HCT116 (cell line): ENCODE measurements at regions not wholly inside any gene's neighbourhood (a gene's known extent, or its start where the extent isn't known, plus 50 kb on each side); places are given as distances from the start of the nearest gene placed in this dataset.

Experiments
- ATAC-seq: fragments of 200-7000 bp; cut with Tn5 transposase; 2 replicates; pipeline ENCODE4 v1.9.1; 2020; ENCODE audit warnings: mild to moderate bottlenecking, moderate library complexity
- BruUV-seq: library from RNA; stranded (reverse); fragments of 400-500 nt; replicated peaks from 2 replicates; lab custom pipeline; 2021; lab: Mats Ljungman, UMichigan
- CTCF ChIA-PET: fragments of 300-600 bp; sonication (Branson Sonifier 250); formaldehyde crosslinking; loops from one replicate; lab custom pipeline; 2021; ENCODE audit warnings: antibody characterized with exemption; lab: Charles Lee
- POLR2A ChIA-PET: fragments of 300-600, 350-600 bp; sonication (Branson Sonifier 250); formaldehyde crosslinking; loops from one replicate; lab custom pipeline; 2021; ENCODE audit warnings: antibody characterized with exemption; lab: Charles Lee
- RAD21 ChIA-PET, 2 experiments: fragments of 300-600 bp; sonication (Branson Sonifier 250); formaldehyde crosslinking; loops; one replicate each; lab custom pipeline; 2023; ENCODE audit warnings: low total read pairs in 2 of 2; ENCODE audit not compliant: uncharacterized antibody in 2 of 2, unreplicated experiment in 2 of 2, low non-redundant PET in 1 of 2; lab: Charles Lee
- DNase-seq: peaks from one replicate; pipeline ENCODE4 v3.0.0-alpha.2; 2010; ENCODE audit warnings: low read depth, low spot score
- H2AFZ ChIP-seq: fragments of 200-600 bp; shearing (Covaris generic), sonication (generic); 2 replicates; pipeline ENCODE4 v1.6.1; 2017; ENCODE audit warnings: low read depth, mixed run types, mixed read lengths, antibody characterized with exemption, low read length; ENCODE audit not compliant: poor library complexity, severe bottlenecking
- H3K27ac ChIP-seq: 2 replicates; pipeline ENCODE4 v1.5.1; 2012; ENCODE audit warnings: low read depth, low read length
- H3K27me3 ChIP-seq: fragments of 200-600 bp; sonication (generic); 2 replicates; pipeline ENCODE4 v1.6.1; 2016; ENCODE audit warnings: mixed run types, low read length, mixed read lengths; ENCODE audit not compliant: insufficient read depth
- H3K36me3 ChIP-seq, 2 experiments: fragments of 200-500 bp in 1 of 2; fragments of 200-600 bp in 1 of 2; sonication (Bioruptor generic) in 1 of 2; sonication (generic) in 1 of 2; 2 replicates each; pipeline versions ENCODE4 v1.5.1 to v1.6.1; 2014 to 2016; ENCODE audit warnings: low read length in 2 of 2, inconsistent platforms in 1 of 2, mixed read lengths in 1 of 2, mixed run types in 1 of 2; ENCODE audit not compliant: insufficient read depth in 2 of 2, control insufficient read depth in 1 of 2
- H3K4me1 ChIP-seq, 2 experiments: fragments of 200-600 bp in 1 of 2; sonication (generic) in 1 of 2; 2 replicates each; pipeline versions ENCODE4 v1.5.1 to v1.6.1; 2012 to 2017; ENCODE audit warnings: low read length in 2 of 2, inconsistent platforms in 1 of 2, mild to moderate bottlenecking in 1 of 2, mixed read lengths in 1 of 2, mixed run types in 1 of 2, moderate library complexity in 1 of 2; ENCODE audit not compliant: insufficient read depth in 2 of 2, control insufficient read depth in 1 of 2
- H3K4me2 ChIP-seq: fragments of 200-600 bp; sonication (generic); 2 replicates; pipeline ENCODE4 v1.6.1; 2017; ENCODE audit warnings: mixed run types, low read length, mixed read lengths
- H3K4me3 ChIP-seq, 2 experiments: fragments of 200-600 bp in 1 of 2; sonication (generic) in 1 of 2; replicated peaks in 1 of 2; 2 replicates each; pipeline ENCODE4 v1.5.1; 2011 to 2016; ENCODE audit warnings: low read length in 2 of 2, control low read depth in 1 of 2, low read depth in 1 of 2, mild to moderate bottlenecking in 1 of 2, mixed read lengths in 1 of 2, mixed run types in 1 of 2
- H3K79me2 ChIP-seq: fragments of 200-600 bp; sonication (generic); 2 replicates; pipeline ENCODE4 v1.6.1; 2017; ENCODE audit warnings: mild to moderate bottlenecking, mixed run types, low read length, moderate library complexity, mixed read lengths; ENCODE audit not compliant: insufficient read depth
- H3K9ac ChIP-seq: fragments of 200-600 bp; sonication (generic); 2 replicates; pipeline ENCODE4 v1.6.1; 2016; ENCODE audit warnings: low read length, mixed read lengths
- H3K9me2 ChIP-seq: fragments of 200-600 bp; sonication (generic), shearing (Covaris generic); 2 replicates; pipeline ENCODE4 v1.6.1; 2017; ENCODE audit warnings: mixed run types, mild to moderate bottlenecking, moderate library complexity; ENCODE audit not compliant: insufficient read depth
- H3K9me3 ChIP-seq, 2 experiments: fragments of 200-500 bp in 1 of 2; fragments of 200-600 bp in 1 of 2; sonication (Bioruptor generic) in 1 of 2; sonication (generic) in 1 of 2; 2 replicates each; pipeline ENCODE4 v1.6.1; 2014 to 2017; ENCODE audit warnings: low read length in 2 of 2, mixed read lengths in 2 of 2, inconsistent platforms in 1 of 2, low read depth in 1 of 2, mild to moderate bottlenecking in 1 of 2, mixed run types in 1 of 2, moderate library complexity in 1 of 2; ENCODE audit not compliant: control insufficient read depth in 1 of 2, insufficient read depth in 1 of 2
- H4K20me1 ChIP-seq: fragments of 200-600 bp; sonication (generic), shearing (Covaris generic); 2 replicates; pipeline ENCODE4 v1.6.1; 2017; ENCODE audit warnings: mixed run types, mild to moderate bottlenecking, moderate library complexity; ENCODE audit not compliant: insufficient read depth
- CTCF ChIP-seq, 3 experiments: fragments of 200-600 bp in 1 of 3; sonication (generic) in 1 of 3; IDR thresholded peaks in 2 of 3; conservative IDR thresholded peaks in 1 of 3; 2 replicates each; pipeline ENCODE4 v1.5.1; 2012 to 2017; ENCODE audit warnings: low read depth in 2 of 3, low read length in 2 of 3, antibody characterized with exemption in 1 of 3, borderline replicate concordance in 1 of 3, control low read depth in 1 of 3, mild to moderate bottlenecking in 1 of 3, mixed read lengths in 1 of 3, mixed run types in 1 of 3, moderate library complexity in 1 of 3; ENCODE audit not compliant: insufficient read depth in 1 of 3
- EGR1 ChIP-seq: IDR thresholded peaks from 2 replicates; pipeline ENCODE4 v1.6.1; 2012; ENCODE audit warnings: low read depth
- EZH2 ChIP-seq: fragments of 200-600 bp; sonication (generic); IDR thresholded peaks from 2 replicates; pipeline ENCODE4 v1.6.1; 2017; ENCODE audit warnings: antibody characterized with exemption, mixed run types
- FOSL1 ChIP-seq: IDR thresholded peaks from 2 replicates; pipeline ENCODE4 v1.6.1; 2012; ENCODE audit warnings: low read depth
- JUND ChIP-seq: IDR thresholded peaks from 2 replicates; pipeline ENCODE4 v1.6.1; 2012
- MAX ChIP-seq: IDR thresholded peaks from 2 replicates; pipeline ENCODE4 v1.6.1; 2012
- POLR2A ChIP-seq: IDR thresholded peaks from 2 replicates; pipeline ENCODE4 v1.7.0; 2011; ENCODE audit warnings: borderline replicate concordance; ENCODE audit not compliant: insufficient read depth, insufficient read length; ENCODE audit errors: extremely low read depth
- POLR2AphosphoS5 ChIP-seq: IDR thresholded peaks from 2 replicates; pipeline ENCODE4 v1.6.1; 2011; ENCODE audit warnings: mild to moderate bottlenecking, low read depth, low read length, moderate library complexity
- RAD21 ChIP-seq: IDR thresholded peaks from 2 replicates; pipeline ENCODE4 v1.6.1; 2012; ENCODE audit warnings: low read depth, mild to moderate bottlenecking
- SP1 ChIP-seq: IDR thresholded peaks from 2 replicates; pipeline ENCODE4 v1.6.1; 2012; ENCODE audit warnings: low read depth
- ZBTB33 ChIP-seq: IDR thresholded peaks from 2 replicates; pipeline ENCODE4 v1.6.1; 2011; ENCODE audit warnings: mild to moderate bottlenecking, low read length, moderate library complexity; ENCODE audit not compliant: insufficient replicate concordance; ENCODE audit errors: extremely low read depth
- ZFX ChIP-seq: fragments of 450-650 bp; IDR thresholded peaks from 2 replicates; pipeline ENCODE4 v1.6.1; 2017
- ZNF274 ChIP-seq: fragments of 200-500 bp; sonication (Bioruptor generic); IDR thresholded peaks from 2 replicates; pipeline ENCODE4 v1.6.1; 2014; ENCODE audit warnings: mild to moderate bottlenecking, low read depth, low read length, inconsistent platforms
- intact Hi-C: fragments of 100-400 bp; cut with micrococcal nuclease; formaldehyde crosslinking; loops from 2 replicates; pipeline ENCODE4 v1.10.0; 2022
- TF ChIP-seq, protein P1 (sequence below): IDR thresholded peaks from 2 replicates; pipeline ENCODE4 v1.6.1; 2012; ENCODE audit warnings: low read depth

DNA sequence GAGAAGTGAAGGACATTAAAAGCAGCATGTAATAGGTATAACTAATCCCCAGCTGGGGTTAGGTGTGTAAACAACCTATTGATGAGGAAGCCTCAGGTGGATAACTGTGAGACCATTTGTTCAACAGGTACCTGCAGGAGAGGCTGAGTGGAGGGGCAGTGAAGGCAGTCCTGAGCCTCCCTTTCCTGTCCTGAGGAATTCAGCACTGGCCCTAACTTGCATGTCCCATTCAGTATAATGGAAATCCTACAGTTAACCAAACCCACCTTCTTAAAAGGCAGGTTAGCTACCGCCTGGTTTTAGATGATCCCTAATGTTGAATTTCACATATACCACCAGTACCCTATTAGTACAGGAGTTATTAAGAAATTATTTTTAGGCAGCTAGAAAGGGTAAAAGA lies 225.9 kb upstream of the GOT2 start (continued):
- TF ChIP-seq, protein P1, sequence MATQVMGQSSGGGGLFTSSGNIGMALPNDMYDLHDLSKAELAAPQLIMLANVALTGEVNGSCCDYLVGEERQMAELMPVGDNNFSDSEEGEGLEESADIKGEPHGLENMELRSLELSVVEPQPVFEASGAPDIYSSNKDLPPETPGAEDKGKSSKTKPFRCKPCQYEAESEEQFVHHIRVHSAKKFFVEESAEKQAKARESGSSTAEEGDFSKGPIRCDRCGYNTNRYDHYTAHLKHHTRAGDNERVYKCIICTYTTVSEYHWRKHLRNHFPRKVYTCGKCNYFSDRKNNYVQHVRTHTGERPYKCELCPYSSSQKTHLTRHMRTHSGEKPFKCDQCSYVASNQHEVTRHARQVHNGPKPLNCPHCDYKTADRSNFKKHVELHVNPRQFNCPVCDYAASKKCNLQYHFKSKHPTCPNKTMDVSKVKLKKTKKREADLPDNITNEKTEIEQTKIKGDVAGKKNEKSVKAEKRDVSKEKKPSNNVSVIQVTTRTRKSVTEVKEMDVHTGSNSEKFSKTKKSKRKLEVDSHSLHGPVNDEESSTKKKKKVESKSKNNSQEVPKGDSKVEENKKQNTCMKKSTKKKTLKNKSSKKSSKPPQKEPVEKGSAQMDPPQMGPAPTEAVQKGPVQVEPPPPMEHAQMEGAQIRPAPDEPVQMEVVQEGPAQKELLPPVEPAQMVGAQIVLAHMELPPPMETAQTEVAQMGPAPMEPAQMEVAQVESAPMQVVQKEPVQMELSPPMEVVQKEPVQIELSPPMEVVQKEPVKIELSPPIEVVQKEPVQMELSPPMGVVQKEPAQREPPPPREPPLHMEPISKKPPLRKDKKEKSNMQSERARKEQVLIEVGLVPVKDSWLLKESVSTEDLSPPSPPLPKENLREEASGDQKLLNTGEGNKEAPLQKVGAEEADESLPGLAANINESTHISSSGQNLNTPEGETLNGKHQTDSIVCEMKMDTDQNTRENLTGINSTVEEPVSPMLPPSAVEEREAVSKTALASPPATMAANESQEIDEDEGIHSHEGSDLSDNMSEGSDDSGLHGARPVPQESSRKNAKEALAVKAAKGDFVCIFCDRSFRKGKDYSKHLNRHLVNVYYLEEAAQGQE, result no peak
- TF ChIP-seq SP1 (no peak), RAD21 (no peak), ZNF274 (no peak), MAX (no peak), JUND (no peak)

DNA sequence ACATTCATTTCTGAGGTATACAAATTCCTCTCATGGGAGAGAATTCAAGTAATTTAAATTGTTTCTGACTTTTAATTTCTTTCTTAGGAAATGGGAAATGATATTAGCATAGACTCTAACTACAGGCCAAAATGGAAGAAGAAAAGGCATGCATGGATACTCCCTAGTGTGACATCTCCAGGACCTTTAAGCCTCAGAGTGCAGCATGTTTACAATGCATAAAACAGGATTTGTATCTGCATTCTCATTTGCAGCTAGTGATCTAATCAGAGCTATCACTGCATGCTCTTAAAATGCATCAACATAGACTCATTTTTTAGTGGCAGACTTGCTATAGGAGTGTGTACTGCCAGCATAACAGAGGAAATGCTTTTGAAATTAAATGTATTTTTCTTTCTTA lies 224.6 kb upstream of the GOT2 start:
- ATAC-seq, result no peak
- ChIA-PET POLR2A (no interaction called here), CTCF (no interaction called here), RAD21 (no interaction called here)
- TF ChIP-seq ZBTB33, result no peak
- TF ChIP-seq MAX, result no peak
- no peak for TF ChIP-seq CTCF (IDR thresholded peaks at IDR 0.05 in 2 of 3, conservative IDR thresholded peaks at IDR 0.05 in 1 of 3; ENCODE audit: borderline replicate concordance in 1 of 3, insufficient read depth in 1 of 3, low read depth in 2 of 3, low read length in 2 of 3)
- TF ChIP-seq ZFX, result no peak
- TF ChIP-seq FOSL1, result no peak
- no peak for TF ChIP-seq SP1
- TF ChIP-seq EGR1, result no peak
- no peak for TF ChIP-seq POLR2A
- TF ChIP-seq EZH2, result no peak
- no peak for TF ChIP-seq POLR2AphosphoS5
- Histone ChIP-seq H3K27ac (no peak overlapping the region), H3K9me2 (no peaks in the 10 kb centered on the region), H3K27me3 (no peaks in the 10 kb centered on the region), H3K4me2 (no peak overlapping the region), H3K79me2 (no peaks in the 10 kb centered on the region), H3K4me3 (no peak overlapping the region), H3K4me1 (no peaks in the 10 kb centered on the region), H4K20me1 (no peaks in the 10 kb centered on the region), H3K9ac (no peak overlapping the region), H3K36me3 (no peaks in the 10 kb centered on the region), H3K9me3 (no peaks in the 10 kb centered on the region), H2AFZ (no peak overlapping the region)
- BruUV-seq, result no TSS peak
- intact Hi-C loops, result no loop called here
- DNase-seq, result no peak
